ENCODE measurements at regions not wholly inside any gene's neighbourhood (a gene's known extent, or its start where the extent isn't known, plus 50 kb on each side); places are given as distances from the start of the nearest gene placed in this dataset.

DNA sequence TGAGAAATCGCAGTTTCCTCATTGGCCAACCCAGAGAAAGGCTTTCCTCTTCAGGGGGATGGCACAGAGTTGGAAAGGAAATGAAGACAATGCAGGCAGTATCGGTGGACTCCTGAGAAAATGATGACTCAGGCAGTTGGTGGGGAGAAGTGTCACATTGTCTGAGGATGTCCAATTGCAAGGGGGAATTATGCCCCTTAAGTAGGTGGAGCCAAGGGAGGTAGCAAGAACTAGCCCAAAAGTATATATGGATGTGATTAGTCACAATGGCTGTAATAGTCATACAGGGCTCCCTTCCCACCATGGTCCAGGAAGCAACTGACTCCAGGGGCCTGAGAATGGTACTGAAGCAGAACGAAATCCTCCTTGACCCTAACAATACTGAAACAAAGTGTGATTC is 58.3 kb upstream of the EGFR start:
- FAIRE-seq: no peak

DNA sequence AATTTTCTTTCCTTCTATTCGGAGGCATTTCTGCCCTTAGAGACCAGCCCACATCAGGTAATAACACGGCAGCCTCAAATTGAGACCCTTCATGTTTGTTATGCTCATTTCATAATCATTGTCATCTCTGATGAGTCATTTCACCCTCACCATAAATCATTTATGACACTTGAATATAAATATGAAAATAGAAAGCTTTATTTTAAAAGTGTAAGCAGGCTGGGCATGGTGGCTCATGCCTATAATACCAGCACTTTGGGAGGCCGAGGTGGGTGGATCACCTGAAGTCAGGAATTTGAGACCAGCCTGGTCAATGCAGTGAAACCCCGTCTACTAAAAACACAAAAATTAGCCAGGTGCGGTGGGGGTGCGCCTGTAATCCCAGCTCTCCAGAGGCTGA is 57.4 kb upstream of the EGFR start:
- no peak for FAIRE-seq

DNA sequence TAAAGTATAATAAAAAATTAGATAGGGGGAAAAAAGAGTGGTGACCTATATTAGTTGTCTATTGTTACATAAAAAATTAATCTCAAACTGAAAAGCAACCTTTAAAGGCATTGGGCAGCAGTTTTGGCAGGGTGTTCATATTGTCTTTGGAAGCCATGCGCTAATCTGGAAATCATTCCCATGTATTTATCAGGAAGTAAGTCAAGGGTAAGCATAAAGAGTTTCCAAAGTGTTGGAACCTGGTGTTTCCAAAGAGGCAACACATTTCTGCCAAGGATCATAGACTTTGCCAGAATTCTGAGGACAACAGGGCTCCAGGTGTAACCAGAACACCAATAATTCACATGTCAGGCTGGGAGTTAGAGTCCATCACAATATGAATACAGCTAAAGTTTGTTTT is 55.7 kb upstream of the EGFR start:
- no peak for FAIRE-seq

DNA sequence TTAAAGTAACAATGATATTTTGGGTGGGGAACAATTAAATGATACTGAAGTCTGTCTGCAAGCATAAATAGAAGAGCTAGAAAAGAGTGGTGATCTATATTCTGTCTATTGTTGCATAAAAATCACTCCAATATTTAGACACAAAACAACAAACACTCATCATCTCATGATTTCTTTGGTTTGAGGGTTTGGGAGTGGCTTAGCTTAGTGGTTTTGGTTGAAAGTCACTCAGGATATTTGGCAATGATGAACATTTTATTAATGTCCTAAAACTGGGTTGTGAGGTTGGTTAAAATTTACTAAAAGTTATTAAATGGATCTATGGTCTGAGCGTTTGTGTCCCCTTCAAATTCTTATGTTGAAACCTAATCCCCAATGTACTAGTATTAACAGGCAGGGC is 54.7 kb upstream of the EGFR start:
- FAIRE-seq: no peak

DNA sequence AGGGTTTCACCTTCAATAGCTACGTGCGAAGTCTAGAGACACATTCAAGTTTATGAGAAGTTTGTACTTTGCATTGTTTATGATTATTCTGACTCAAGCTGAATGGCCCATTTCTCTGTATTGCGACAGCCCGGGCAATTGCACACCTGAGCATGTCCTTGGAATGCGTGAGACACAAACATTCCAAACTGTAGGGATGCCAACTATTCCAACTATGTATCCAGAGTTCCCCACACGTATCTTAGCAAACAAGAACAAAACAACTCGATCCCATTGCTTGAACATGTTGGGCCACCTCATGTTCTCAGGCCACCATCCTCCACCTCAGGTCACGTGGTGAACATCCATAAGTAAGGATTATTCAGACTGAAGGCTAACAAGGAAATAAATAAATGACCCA is 51.4 kb upstream of the EGFR start:
- FAIRE-seq: no peak

DNA sequence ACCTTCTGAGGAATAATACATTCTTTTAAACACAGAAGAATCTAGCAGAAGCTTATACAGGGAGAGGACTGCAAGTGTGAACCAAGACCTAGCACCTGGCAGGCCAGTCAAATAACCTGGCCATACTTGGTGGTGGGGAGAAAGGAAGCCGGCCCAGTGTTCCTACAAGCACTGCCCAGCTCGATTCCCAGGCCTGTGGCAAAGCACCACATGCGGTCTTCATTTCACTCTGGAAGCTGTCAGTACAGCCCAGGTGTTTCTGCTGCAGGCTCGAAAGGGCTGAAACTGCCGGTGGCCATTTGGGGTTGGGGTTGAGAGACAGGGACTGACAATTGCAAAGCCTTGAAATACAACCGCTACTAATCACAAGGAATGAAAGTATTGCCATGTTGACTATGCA is 50.8 kb upstream of the EGFR start:
- no peak for FAIRE-seq

Data from endometrium (tissue), 2 donors.